ENCODE measurements at regions not wholly inside any gene's neighbourhood (a gene's known extent, or its start where the extent isn't known, plus 50 kb on each side); places are given as distances from the start of the nearest gene placed in this dataset.

- H3K36me3 Mint-ChIP-seq = no peaks in the 10 kb centered on the region
- H3K36me3 ChIP-seq (ENCODE audit: insufficient read depth, low read length) = no peaks in the 10 kb centered on the region
- H3K4me3 ChIP-seq (ENCODE audit: low read length in 2 of 2) = no peak overlapping the region
- H3K4me1 Mint-ChIP-seq = no peaks in the 10 kb centered on the region
- POLR2A ChIA-PET (ENCODE audit: partially characterized antibody) = no interaction called here
- no peaks in the 10 kb centered on the region for H3K9me3 ChIP-seq (ENCODE audit: control insufficient read depth in 1 of 2, low read length in 2 of 2)
- no peak overlapping the region for H3K27ac Mint-ChIP-seq
- H3K4me3 Mint-ChIP-seq = no peak overlapping the region
- DNase-seq = no peak
- intact Hi-C loops (cut with micrococcal nuclease) = no loop called here
- no peaks in the 10 kb centered on the region for H3K27me3 ChIP-seq (ENCODE audit: insufficient read depth, low read length)
- H3K4me1 ChIP-seq (ENCODE audit: insufficient read depth, low read length) = no peaks in the 10 kb centered on the region
- CTCF ChIA-PET (ENCODE audit: partially characterized antibody) = no interaction called here
- H3K27ac ChIP-seq (ENCODE audit: low read depth, low read length) = no peak overlapping the region
- peaks cover 2 to 23% (median 10%) of the 10 kb centered on the region in 8 donors for H3K9me3 Mint-ChIP-seq
- no peaks in the 10 kb centered on the region for H3K27me3 Mint-ChIP-seq
Observed at GRCh38 chr10:108385963-108386362, 1221.5 kb upstream of the SORCS1 start.

GRCh38 chr10:108384378-108384777, 1219.9 kb upstream of the SORCS1 start:
- Histone ChIP-seq H3K27me3 (ENCODE audit: insufficient read depth, low read length) (no peaks in the 10 kb centered on the region), H3K4me1 (ENCODE audit: insufficient read depth, low read length) (no peaks in the 10 kb centered on the region), H3K4me3 (ENCODE audit: low read length in 2 of 2) (no peak overlapping the region), H3K27ac (ENCODE audit: low read depth, low read length) (no peak overlapping the region), H3K9me3 (ENCODE audit: control insufficient read depth in 1 of 2, low read length in 2 of 2) (no peaks in the 10 kb centered on the region), H3K36me3 (ENCODE audit: insufficient read depth, low read length) (no peaks in the 10 kb centered on the region)
- Mint-ChIP-seq H3K9me3 (peaks cover 2 to 24% (median 6%) of the 10 kb centered on the region in 8 donors), H3K36me3 (no peaks in the 10 kb centered on the region), H3K27me3 (no peaks in the 10 kb centered on the region), H3K4me3 (no peak overlapping the region), H3K27ac (no peak overlapping the region), H3K4me1 (no peaks in the 10 kb centered on the region)
- intact Hi-C loops (cut with micrococcal nuclease) = no loop called here
- no peak for DNase-seq
- CTCF ChIA-PET (ENCODE audit: partially characterized antibody) = no interaction called here
- POLR2A ChIA-PET (ENCODE audit: partially characterized antibody) = no interaction called here

DNA sequence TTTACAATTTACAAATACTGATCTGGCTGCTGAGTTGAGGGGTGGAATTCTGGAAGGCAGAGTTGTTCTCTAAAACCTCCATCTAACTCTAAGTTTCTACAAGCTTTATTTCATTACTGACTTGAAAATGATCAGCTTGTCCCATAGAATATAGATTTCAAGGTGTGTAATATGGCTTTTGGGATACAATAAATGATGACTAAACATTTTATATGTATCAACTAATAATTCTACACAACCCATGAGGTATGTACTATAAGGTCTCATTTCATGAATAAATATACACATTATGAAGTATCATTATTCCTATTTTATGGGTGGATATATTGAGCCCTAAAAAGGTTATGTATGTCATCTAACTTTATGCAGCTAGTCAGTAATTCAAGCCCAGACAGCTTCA, 1214.3 kb upstream of the SORCS1 start:
- Mint-ChIP-seq H3K36me3 (peaks cover 0 to 1% of the 10 kb centered on the region in 2 donors), H3K9me3 (peaks cover 3 to 23% (median 13%) of the 10 kb centered on the region in 8 donors), H3K4me3 (no peak overlapping the region), H3K4me1 (no peaks in the 10 kb centered on the region), H3K27ac (no peak overlapping the region), H3K27me3 (no peaks in the 10 kb centered on the region)
- no peak for DNase-seq
- intact Hi-C loops (cut with micrococcal nuclease) = no loop called here
- no peak overlapping the region for H3K4me3 ChIP-seq (ENCODE audit: low read length in 2 of 2)
- no peaks in the 10 kb centered on the region for H3K27me3 ChIP-seq (ENCODE audit: insufficient read depth, low read length)
- no peaks in the 10 kb centered on the region for H3K4me1 ChIP-seq (ENCODE audit: insufficient read depth, low read length)
- ChIA-PET CTCF (ENCODE audit: partially characterized antibody) (no interaction called here), POLR2A (ENCODE audit: partially characterized antibody) (no interaction called here)
- no peaks in the 10 kb centered on the region for H3K36me3 ChIP-seq (ENCODE audit: insufficient read depth, low read length)
- no peak overlapping the region for H3K27ac ChIP-seq (ENCODE audit: low read depth, low read length)
- no peaks in the 10 kb centered on the region for H3K9me3 ChIP-seq (ENCODE audit: control insufficient read depth in 1 of 2, low read length in 2 of 2)

DNA sequence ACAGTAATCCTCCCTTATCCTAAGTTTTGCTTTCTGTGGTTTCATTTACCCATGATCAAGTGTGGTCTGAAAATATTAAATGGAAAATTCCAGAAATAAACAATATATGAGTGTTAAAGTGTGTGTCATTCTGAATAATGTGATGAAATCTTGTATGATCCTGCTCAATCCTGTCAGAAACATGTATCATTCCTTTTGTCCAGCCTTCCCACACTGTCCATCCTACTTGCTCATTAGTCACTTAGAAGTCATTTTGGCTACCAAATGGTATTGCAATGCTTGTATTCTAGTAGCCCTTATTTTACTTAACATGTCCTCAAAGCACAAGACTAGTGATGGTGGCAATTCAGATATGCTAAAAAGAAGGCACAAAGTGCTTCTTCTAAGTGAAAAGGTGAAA, 1211.2 kb upstream of the SORCS1 start:
- CTCF ChIA-PET (ENCODE audit: partially characterized antibody) = no interaction called here
- Histone ChIP-seq H3K4me1 (ENCODE audit: insufficient read depth, low read length) (no peaks in the 10 kb centered on the region), H3K27ac (ENCODE audit: low read depth, low read length) (no peak overlapping the region), H3K27me3 (ENCODE audit: insufficient read depth, low read length) (no peaks in the 10 kb centered on the region), H3K4me3 (ENCODE audit: low read length in 2 of 2) (no peak overlapping the region), H3K36me3 (ENCODE audit: insufficient read depth, low read length) (no peaks in the 10 kb centered on the region), H3K9me3 (ENCODE audit: control insufficient read depth in 1 of 2, low read length in 2 of 2) (no peaks in the 10 kb centered on the region)
- Mint-ChIP-seq H3K4me3 (no peak overlapping the region), H3K9me3 (peaks cover 3 to 28% (median 15%) of the 10 kb centered on the region in 8 donors), H3K36me3 (peaks cover 0 to 1% of the 10 kb centered on the region in 2 donors), H3K4me1 (no peaks in the 10 kb centered on the region), H3K27ac (no peak overlapping the region), H3K27me3 (no peaks in the 10 kb centered on the region)
- intact Hi-C loops (cut with micrococcal nuclease) = no loop called here
- POLR2A ChIA-PET (ENCODE audit: partially characterized antibody) = no interaction called here
- no peak for DNase-seq

GRCh38 chr10:108374991-108375390, 1210.5 kb upstream of the SORCS1 start:
- POLR2A ChIA-PET (ENCODE audit: partially characterized antibody) = no interaction called here
- Histone ChIP-seq H3K4me3 (ENCODE audit: low read length in 2 of 2) (no peak overlapping the region), H3K27ac (ENCODE audit: low read depth, low read length) (no peak overlapping the region), H3K9me3 (ENCODE audit: control insufficient read depth in 1 of 2, low read length in 2 of 2) (no peaks in the 10 kb centered on the region), H3K36me3 (ENCODE audit: insufficient read depth, low read length) (no peaks in the 10 kb centered on the region), H3K4me1 (ENCODE audit: insufficient read depth, low read length) (no peaks in the 10 kb centered on the region), H3K27me3 (ENCODE audit: insufficient read depth, low read length) (no peaks in the 10 kb centered on the region)
- CTCF ChIA-PET (ENCODE audit: partially characterized antibody) = no interaction called here
- Mint-ChIP-seq H3K9me3 (peaks cover 3 to 28% (median 13%) of the 10 kb centered on the region in 8 donors), H3K36me3 (peaks cover 0 to 1% of the 10 kb centered on the region in 2 donors), H3K27ac (no peak overlapping the region), H3K4me1 (no peaks in the 10 kb centered on the region), H3K4me3 (no peak overlapping the region), H3K27me3 (no peaks in the 10 kb centered on the region)
- intact Hi-C loops (cut with micrococcal nuclease) = no loop called here
- no peak for DNase-seq

DNA sequence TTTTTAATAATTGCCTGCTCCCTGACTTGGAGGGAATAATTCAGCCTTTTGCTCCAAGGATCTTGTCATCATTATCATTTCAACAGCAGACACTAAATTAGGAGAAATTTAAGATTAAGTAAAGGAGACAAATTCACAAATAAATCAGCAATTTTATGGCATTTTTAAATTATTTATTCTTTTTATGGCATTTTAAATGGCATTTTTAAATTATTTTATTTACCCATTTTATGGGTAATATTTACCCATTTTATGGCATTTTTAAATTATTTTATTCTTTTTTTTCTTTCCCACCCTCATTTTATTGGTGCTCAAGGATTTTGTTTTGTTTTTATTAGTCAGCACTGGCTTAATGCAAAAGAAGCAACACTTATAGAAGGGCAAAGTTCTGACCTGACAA, 1201.0 kb upstream of the SORCS1 start:
- no peak overlapping the region for H3K27ac ChIP-seq (ENCODE audit: low read depth, low read length)
- no peaks in the 10 kb centered on the region for H3K27me3 ChIP-seq (ENCODE audit: insufficient read depth, low read length)
- Mint-ChIP-seq H3K27ac (no peak overlapping the region), H3K9me3 (peaks cover 0 to 10% (median 7%) of the 10 kb centered on the region in 8 donors), H3K27me3 (no peaks in the 10 kb centered on the region), H3K4me1 (no peaks in the 10 kb centered on the region), H3K36me3 (no peaks in the 10 kb centered on the region), H3K4me3 (no peak overlapping the region)
- intact Hi-C loops (cut with micrococcal nuclease) = no loop called here
- ChIA-PET CTCF (ENCODE audit: partially characterized antibody) (no interaction called here), POLR2A (ENCODE audit: partially characterized antibody) (no interaction called here)
- no peak overlapping the region for H3K4me3 ChIP-seq (ENCODE audit: low read length in 2 of 2)
- DNase-seq = no peak
- no peaks in the 10 kb centered on the region for H3K4me1 ChIP-seq (ENCODE audit: insufficient read depth, low read length)
- no peaks in the 10 kb centered on the region for H3K9me3 ChIP-seq (ENCODE audit: control insufficient read depth in 1 of 2, low read length in 2 of 2)
- H3K36me3 ChIP-seq (ENCODE audit: insufficient read depth, low read length) = no peaks in the 10 kb centered on the region

DNA sequence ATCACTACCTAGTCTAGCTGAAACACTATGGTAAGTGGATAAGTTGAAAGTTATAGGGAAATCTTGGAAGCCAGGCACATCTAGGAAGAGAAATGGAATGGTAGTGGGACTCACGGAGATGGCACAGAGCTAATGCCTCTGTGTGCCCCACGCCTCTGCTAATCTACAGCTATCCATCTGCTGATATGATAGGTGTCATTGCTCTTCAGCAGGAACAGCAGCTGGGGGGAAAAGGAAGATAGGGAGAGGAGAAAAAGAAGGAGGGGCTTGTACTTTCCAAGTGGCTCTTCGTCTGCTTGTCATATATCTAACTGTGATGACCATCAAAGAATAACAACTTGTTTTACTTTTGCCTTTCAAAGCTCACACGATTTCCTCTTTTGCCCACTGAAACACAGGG, 1199.1 kb upstream of the SORCS1 start:
- H3K27me3 Mint-ChIP-seq = no peaks in the 10 kb centered on the region
- no peak overlapping the region for H3K4me3 ChIP-seq (ENCODE audit: low read length in 2 of 2)
- CTCF ChIA-PET (ENCODE audit: partially characterized antibody) = no interaction called here
- no peaks in the 10 kb centered on the region for H3K36me3 ChIP-seq (ENCODE audit: insufficient read depth, low read length)
- no peak overlapping the region for H3K4me3 Mint-ChIP-seq
- H3K36me3 Mint-ChIP-seq = no peaks in the 10 kb centered on the region
- H3K27ac Mint-ChIP-seq = no peak overlapping the region
- no peaks in the 10 kb centered on the region for H3K4me1 ChIP-seq (ENCODE audit: insufficient read depth, low read length)
- intact Hi-C loops (cut with micrococcal nuclease) = no loop called here
- H3K9me3 Mint-ChIP-seq = peaks cover 1 to 11% (median 7%) of the 10 kb centered on the region in 8 donors
- no peaks in the 10 kb centered on the region for H3K4me1 Mint-ChIP-seq
- DNase-seq = no peak
- no peaks in the 10 kb centered on the region for H3K9me3 ChIP-seq (ENCODE audit: control insufficient read depth in 1 of 2, low read length in 2 of 2)
- no peaks in the 10 kb centered on the region for H3K27me3 ChIP-seq (ENCODE audit: insufficient read depth, low read length)
- POLR2A ChIA-PET (ENCODE audit: partially characterized antibody) = no interaction called here
- H3K27ac ChIP-seq (ENCODE audit: low read depth, low read length) = no peak overlapping the region

DNA sequence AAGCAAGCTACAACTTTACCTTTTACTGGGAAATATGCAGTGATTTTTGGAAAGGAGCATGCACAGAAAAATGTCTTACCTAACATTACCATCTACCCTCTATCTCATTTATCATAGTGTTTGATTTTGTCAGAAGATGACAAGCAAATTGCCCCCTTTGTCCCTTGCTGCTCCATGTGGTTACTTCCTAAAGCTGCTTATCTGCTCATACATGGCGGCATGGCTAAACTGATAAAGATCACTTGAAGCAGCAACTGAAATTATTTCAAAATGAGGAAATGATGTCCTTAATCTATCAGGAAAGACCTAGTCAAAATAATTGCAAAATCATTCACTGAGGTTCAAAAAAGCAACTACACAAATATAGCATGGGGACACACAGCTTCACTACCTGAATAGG, 1198.5 kb upstream of the SORCS1 start:
- Histone ChIP-seq H3K36me3 (ENCODE audit: insufficient read depth, low read length) (no peaks in the 10 kb centered on the region), H3K4me3 (ENCODE audit: low read length in 2 of 2) (no peak overlapping the region), H3K27ac (ENCODE audit: low read depth, low read length) (no peak overlapping the region), H3K27me3 (ENCODE audit: insufficient read depth, low read length) (no peaks in the 10 kb centered on the region), H3K9me3 (ENCODE audit: control insufficient read depth in 1 of 2, low read length in 2 of 2) (no peaks in the 10 kb centered on the region), H3K4me1 (ENCODE audit: insufficient read depth, low read length) (no peaks in the 10 kb centered on the region)
- no peaks in the 10 kb centered on the region for H3K36me3 Mint-ChIP-seq
- no peak for DNase-seq
- H3K27me3 Mint-ChIP-seq = no peaks in the 10 kb centered on the region
- intact Hi-C loops (cut with micrococcal nuclease) = no loop called here
- no peaks in the 10 kb centered on the region for H3K4me1 Mint-ChIP-seq
- no peak overlapping the region for H3K27ac Mint-ChIP-seq
- peaks cover 3 to 13% (median 7%) of the 10 kb centered on the region in 8 donors for H3K9me3 Mint-ChIP-seq
- no peak overlapping the region for H3K4me3 Mint-ChIP-seq
- CTCF ChIA-PET (ENCODE audit: partially characterized antibody) = no interaction called here
- POLR2A ChIA-PET (ENCODE audit: partially characterized antibody) = no interaction called here
